ENCODE measurements at regions not wholly inside any gene's neighbourhood (a gene's known extent, or its start where the extent isn't known, plus 50 kb on each side); places are given as distances from the start of the nearest gene placed in this dataset.
"Not testable (repeated sequence)": the region's sequence is repeated elsewhere in the genome, so short reads cannot be mapped to it uniquely, and the experiment has no call there.

GRCh38 chr9:95573463-95573862, 56.7 kb upstream of the PTCH1 start:
- no peak for DNase-seq

GRCh38 chr9:95572381-95573151, 55.8 kb upstream of the PTCH1 start:
- no peak for DNase-seq

GRCh38 chr9:95570646-95571045, 53.9 kb upstream of the PTCH1 start:
- DNase-seq = no peak

GRCh38 chr9:95570150-95570549, 53.4 kb upstream of the PTCH1 start:
- DNase-seq = no peak

GRCh38 chr9:95568735-95569134, 52.0 kb upstream of the PTCH1 start:
- DNase-seq = not testable (repeated sequence)
